ENCODE measurements at regions not wholly inside any gene's neighbourhood (a gene's known extent, or its start where the extent isn't known, plus 50 kb on each side); places are given as distances from the start of the nearest gene placed in this dataset.

GRCh38 chr6:4350567-4351519, 215.5 kb upstream of the ECI2 start:
- no peak for TF ChIP-seq CTCF (conservative IDR thresholded peaks at IDR 0.05 in 1 of 2, IDR thresholded peaks at IDR 0.05 in 1 of 2; ENCODE audit: extremely low read depth in 1 of 2, insufficient read depth in 1 of 2, low read depth in 1 of 2, low read length in 2 of 2)
- TF ChIP-seq EZH2 (IDR thresholded peaks at IDR 0.05; ENCODE audit: borderline replicate concordance, low read length) = no peak
